ENCODE measurements at regions not wholly inside any gene's neighbourhood (a gene's known extent, or its start where the extent isn't known, plus 50 kb on each side); places are given as distances from the start of the nearest gene placed in this dataset.

DNA sequence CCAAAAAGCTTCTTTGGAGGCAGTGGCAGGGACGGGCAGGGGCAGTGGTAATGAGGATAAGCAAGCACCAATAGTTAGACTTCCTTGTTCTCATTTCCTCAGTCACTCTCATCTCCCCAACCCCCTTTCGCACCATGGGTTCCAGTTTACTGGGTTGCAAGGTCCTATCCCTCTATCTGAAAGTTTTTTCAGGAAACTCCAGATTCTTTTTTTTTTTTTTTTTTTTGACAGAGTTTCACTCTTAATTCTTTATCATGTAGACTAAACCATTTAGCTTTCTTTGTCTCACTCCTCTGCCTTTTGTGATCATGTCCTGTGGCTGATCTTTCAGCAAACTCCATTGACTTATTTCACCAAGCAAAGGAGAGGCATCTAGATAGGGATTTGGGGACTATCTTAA, 51.4 kb upstream of the GMDS start:
- TF ChIP-seq POLR2AphosphoS5 (IDR thresholded peaks at IDR 0.05): no peak
- TF ChIP-seq, protein P1, sequence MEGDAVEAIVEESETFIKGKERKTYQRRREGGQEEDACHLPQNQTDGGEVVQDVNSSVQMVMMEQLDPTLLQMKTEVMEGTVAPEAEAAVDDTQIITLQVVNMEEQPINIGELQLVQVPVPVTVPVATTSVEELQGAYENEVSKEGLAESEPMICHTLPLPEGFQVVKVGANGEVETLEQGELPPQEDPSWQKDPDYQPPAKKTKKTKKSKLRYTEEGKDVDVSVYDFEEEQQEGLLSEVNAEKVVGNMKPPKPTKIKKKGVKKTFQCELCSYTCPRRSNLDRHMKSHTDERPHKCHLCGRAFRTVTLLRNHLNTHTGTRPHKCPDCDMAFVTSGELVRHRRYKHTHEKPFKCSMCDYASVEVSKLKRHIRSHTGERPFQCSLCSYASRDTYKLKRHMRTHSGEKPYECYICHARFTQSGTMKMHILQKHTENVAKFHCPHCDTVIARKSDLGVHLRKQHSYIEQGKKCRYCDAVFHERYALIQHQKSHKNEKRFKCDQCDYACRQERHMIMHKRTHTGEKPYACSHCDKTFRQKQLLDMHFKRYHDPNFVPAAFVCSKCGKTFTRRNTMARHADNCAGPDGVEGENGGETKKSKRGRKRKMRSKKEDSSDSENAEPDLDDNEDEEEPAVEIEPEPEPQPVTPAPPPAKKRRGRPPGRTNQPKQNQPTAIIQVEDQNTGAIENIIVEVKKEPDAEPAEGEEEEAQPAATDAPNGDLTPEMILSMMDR (IDR thresholded peaks at IDR 0.05): no peak
- no peak for TF ChIP-seq POLR2A (IDR thresholded peaks at IDR 0.05)
